Neural cell (in vitro differentiated cells): ENCODE measurements at regions not wholly inside any gene's neighbourhood (a gene's known extent, or its start where the extent isn't known, plus 50 kb on each side); places are given as distances from the start of the nearest gene placed in this dataset.

ENCODE experiments used
- EZH2 ChIP-seq: fragments of 200-600, 300-800 bp; shearing (Covaris generic), sonication (generic); IDR thresholded peaks from 2 replicates; pipeline ENCODE4 v1.6.1; 2014; ENCODE audit warnings: antibody characterized with exemption, low read length, borderline replicate concordance, mild to moderate bottlenecking; ENCODE audit not compliant: insufficient read depth, poor library complexity, severe bottlenecking
- MXI1 ChIP-seq: fragments of 450-650 bp; conservative IDR thresholded peaks from 2 replicates; pipeline ENCODE4 v1.6.1; 2014; ENCODE audit warnings: antibody characterized with exemption, mild to moderate bottlenecking; ENCODE audit not compliant: poor library complexity, severe bottlenecking
- POLR2AphosphoS5 ChIP-seq: IDR thresholded peaks from 2 replicates; pipeline ENCODE4 v1.6.1; 2012
- TAF1 ChIP-seq: IDR thresholded peaks from 2 replicates; pipeline ENCODE4 v1.6.1; 2012; ENCODE audit warnings: low read depth
- TF ChIP-seq, protein P1 (sequence below): fragments of 450-650 bp; IDR thresholded peaks from 2 replicates; pipeline ENCODE4 v1.5.1; 2014; ENCODE audit warnings: antibody characterized with exemption, mild to moderate bottlenecking, moderate library complexity; ENCODE audit not compliant: poor library complexity, severe bottlenecking

- TF ChIP-seq, protein P1, sequence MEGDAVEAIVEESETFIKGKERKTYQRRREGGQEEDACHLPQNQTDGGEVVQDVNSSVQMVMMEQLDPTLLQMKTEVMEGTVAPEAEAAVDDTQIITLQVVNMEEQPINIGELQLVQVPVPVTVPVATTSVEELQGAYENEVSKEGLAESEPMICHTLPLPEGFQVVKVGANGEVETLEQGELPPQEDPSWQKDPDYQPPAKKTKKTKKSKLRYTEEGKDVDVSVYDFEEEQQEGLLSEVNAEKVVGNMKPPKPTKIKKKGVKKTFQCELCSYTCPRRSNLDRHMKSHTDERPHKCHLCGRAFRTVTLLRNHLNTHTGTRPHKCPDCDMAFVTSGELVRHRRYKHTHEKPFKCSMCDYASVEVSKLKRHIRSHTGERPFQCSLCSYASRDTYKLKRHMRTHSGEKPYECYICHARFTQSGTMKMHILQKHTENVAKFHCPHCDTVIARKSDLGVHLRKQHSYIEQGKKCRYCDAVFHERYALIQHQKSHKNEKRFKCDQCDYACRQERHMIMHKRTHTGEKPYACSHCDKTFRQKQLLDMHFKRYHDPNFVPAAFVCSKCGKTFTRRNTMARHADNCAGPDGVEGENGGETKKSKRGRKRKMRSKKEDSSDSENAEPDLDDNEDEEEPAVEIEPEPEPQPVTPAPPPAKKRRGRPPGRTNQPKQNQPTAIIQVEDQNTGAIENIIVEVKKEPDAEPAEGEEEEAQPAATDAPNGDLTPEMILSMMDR, result no peak
- TF ChIP-seq POLR2AphosphoS5 (no peak), TAF1 (no peak), EZH2 (no peak), MXI1 (no peak)
These were observed 132.2 kb downstream of the GLUL start for GRCh38 chr1:182259229-182259872.
